ENCODE measurements at regions not wholly inside any gene's neighbourhood (a gene's known extent, or its start where the extent isn't known, plus 50 kb on each side); places are given as distances from the start of the nearest gene placed in this dataset.

DNA sequence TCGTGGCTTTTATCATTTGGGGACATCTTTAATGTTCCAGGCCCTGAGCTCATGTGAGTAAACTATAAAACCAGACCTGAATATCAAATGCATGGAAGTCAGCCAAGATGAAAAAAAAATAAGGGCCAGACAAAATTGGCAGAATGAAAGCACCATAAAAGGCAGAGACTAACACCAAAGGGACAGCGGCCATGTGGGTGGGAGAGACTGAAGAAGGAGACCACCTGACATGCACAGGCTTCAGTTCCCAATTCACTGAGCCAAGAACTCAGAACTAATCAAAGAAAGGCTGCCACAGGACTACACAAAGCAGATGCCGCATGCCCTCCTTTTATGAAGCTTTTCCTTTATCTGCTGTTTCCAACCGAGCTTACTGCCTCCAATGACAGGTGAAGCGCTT, 267.1 kb downstream of the RAD51AP2 start:
- TF ChIP-seq, protein P1, sequence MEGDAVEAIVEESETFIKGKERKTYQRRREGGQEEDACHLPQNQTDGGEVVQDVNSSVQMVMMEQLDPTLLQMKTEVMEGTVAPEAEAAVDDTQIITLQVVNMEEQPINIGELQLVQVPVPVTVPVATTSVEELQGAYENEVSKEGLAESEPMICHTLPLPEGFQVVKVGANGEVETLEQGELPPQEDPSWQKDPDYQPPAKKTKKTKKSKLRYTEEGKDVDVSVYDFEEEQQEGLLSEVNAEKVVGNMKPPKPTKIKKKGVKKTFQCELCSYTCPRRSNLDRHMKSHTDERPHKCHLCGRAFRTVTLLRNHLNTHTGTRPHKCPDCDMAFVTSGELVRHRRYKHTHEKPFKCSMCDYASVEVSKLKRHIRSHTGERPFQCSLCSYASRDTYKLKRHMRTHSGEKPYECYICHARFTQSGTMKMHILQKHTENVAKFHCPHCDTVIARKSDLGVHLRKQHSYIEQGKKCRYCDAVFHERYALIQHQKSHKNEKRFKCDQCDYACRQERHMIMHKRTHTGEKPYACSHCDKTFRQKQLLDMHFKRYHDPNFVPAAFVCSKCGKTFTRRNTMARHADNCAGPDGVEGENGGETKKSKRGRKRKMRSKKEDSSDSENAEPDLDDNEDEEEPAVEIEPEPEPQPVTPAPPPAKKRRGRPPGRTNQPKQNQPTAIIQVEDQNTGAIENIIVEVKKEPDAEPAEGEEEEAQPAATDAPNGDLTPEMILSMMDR (IDR thresholded peaks at IDR 0.05; ENCODE audit: low read depth, low read length), result no peak
- no peak for TF ChIP-seq MYC (IDR thresholded peaks at IDR 0.05; ENCODE audit: low read depth, low read length)
